MCF 10A (cell line): ENCODE measurements at regions not wholly inside any gene's neighbourhood (a gene's known extent, or its start where the extent isn't known, plus 50 kb on each side); places are given as distances from the start of the nearest gene placed in this dataset.

Experiments
- BruUV-seq: library from RNA; stranded (reverse); fragments of 400-500 nt; replicated peaks from 2 replicates; lab custom pipeline; 2021; lab: Mats Ljungman, UMichigan
- CTCF ChIA-PET: fragments of 300-600 bp; sonication (Branson Sonifier 250); formaldehyde crosslinking; extraction: SDS; loops from one replicate; lab custom pipeline; 2021; ENCODE audit warnings: antibody characterized with exemption, inconsistent platforms; lab: Yijun Ruan, JAX
- POLR2A ChIA-PET: fragments of 300-600, 350-650 bp; sonication (Branson Sonifier 250); formaldehyde crosslinking; extraction: SDS; loops from one replicate; lab custom pipeline; 2020; ENCODE audit warnings: antibody characterized with exemption, inconsistent platforms; lab: Yijun Ruan, JAX
- DNase-seq: peaks from one replicate; pipeline ENCODE4 v3.0.0-alpha.2; 2018; ENCODE audit not compliant: unreplicated experiment
- H3K27ac Mint-ChIP-seq: one replicate; pipeline ENCODE4 v1.8.0; 2022; ENCODE audit warnings: mild to moderate bottlenecking, low read depth, mixed read lengths; ENCODE audit not compliant: unreplicated experiment
- H3K27me3 Mint-ChIP-seq: one replicate; pipeline ENCODE4 v1.8.0; 2022; ENCODE audit warnings: mixed read lengths; ENCODE audit not compliant: insufficient read depth, unreplicated experiment
- H3K36me3 Mint-ChIP-seq: one replicate; pipeline ENCODE4 v1.8.0; 2022; ENCODE audit warnings: mild to moderate bottlenecking, moderate library complexity, mixed read lengths; ENCODE audit not compliant: insufficient read depth, unreplicated experiment
- H3K4me1 Mint-ChIP-seq: one replicate; pipeline ENCODE4 v1.8.0; 2022; ENCODE audit warnings: mixed read lengths; ENCODE audit not compliant: insufficient read depth, unreplicated experiment
- H3K4me3 Mint-ChIP-seq: one replicate; pipeline ENCODE4 v1.8.0; 2022; ENCODE audit warnings: mild to moderate bottlenecking, moderate library complexity, mixed read lengths; ENCODE audit not compliant: unreplicated experiment
- H3K9me3 Mint-ChIP-seq: one replicate; pipeline ENCODE4 v1.8.0; 2022; ENCODE audit warnings: mixed read lengths; ENCODE audit not compliant: unreplicated experiment
- intact Hi-C: fragments of 100-400 bp; cut with micrococcal nuclease; formaldehyde crosslinking; loops from 2 replicates; pipeline ENCODE4 v1.14.1; 2022
- TF ChIP-seq, protein P1 (sequence below): fragments of 200-600 bp; IDR thresholded peaks from one replicate; pipeline ENCODE4 v1.8.0; 2022; ENCODE audit warnings: antibody characterized with exemption, mild to moderate bottlenecking; ENCODE audit not compliant: unreplicated experiment

DNA sequence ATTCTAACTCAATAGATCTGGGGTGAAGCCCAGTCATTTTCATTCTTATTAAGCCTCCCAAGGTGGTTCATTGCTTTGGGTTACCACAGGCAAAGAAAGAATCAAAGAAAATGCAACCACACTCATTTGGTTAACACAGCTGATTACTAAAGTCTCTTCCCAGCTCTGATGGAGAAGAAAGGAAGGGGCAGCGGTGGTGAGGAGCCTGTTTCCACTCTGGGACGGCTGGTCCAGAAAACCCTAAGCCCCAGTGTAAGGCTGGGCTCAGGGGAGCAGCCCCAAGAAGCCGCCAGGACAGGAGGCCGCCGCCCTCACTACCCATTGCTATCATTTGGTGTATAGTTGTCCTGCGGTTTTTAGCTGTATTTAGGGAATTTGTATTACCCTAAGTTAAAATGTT, 226.9 kb downstream of the CD83 start:
- Mint-ChIP-seq H3K36me3 (no peaks in the 10 kb centered on the region), H3K27me3 (no peaks in the 10 kb centered on the region), H3K27ac (no peak overlapping the region), H3K4me1 (no peaks in the 10 kb centered on the region), H3K9me3 (peaks cover 6% of the 10 kb centered on the region), H3K4me3 (no peak overlapping the region)
- POLR2A ChIA-PET: no interaction called here
- CTCF ChIA-PET: interaction anchor here (0.7 kb wide), 1 partner anchor 92 kb away, joined by 3 read pairs; no protein-coding TSS in a partner anchor
- BruUV-seq: no TSS peak
- DNase-seq: no peak
- TF ChIP-seq, protein P1, sequence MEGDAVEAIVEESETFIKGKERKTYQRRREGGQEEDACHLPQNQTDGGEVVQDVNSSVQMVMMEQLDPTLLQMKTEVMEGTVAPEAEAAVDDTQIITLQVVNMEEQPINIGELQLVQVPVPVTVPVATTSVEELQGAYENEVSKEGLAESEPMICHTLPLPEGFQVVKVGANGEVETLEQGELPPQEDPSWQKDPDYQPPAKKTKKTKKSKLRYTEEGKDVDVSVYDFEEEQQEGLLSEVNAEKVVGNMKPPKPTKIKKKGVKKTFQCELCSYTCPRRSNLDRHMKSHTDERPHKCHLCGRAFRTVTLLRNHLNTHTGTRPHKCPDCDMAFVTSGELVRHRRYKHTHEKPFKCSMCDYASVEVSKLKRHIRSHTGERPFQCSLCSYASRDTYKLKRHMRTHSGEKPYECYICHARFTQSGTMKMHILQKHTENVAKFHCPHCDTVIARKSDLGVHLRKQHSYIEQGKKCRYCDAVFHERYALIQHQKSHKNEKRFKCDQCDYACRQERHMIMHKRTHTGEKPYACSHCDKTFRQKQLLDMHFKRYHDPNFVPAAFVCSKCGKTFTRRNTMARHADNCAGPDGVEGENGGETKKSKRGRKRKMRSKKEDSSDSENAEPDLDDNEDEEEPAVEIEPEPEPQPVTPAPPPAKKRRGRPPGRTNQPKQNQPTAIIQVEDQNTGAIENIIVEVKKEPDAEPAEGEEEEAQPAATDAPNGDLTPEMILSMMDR: no peak
- intact Hi-C loops: no loop called here

DNA sequence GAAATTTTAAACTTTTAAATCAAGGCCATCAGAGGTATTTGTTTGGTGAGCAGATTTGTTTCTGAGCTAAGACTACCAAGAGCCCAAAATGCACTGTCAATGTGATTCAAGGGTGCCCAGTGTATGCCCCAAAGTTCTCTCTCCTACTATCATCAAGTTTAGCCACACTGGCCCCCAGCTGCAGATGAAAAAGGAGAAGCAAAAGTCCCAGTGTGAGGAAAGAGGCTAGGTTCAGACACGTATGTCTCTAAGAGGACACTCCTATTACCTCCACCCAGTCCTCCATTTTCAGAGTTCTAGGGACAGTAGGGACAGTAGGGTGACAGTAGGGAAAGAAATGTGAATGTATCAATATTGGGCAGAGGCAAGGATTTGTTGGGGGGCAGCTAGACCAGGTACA, 230.8 kb downstream of the CD83 start:
- TF ChIP-seq, protein P1: no peak
- intact Hi-C loops: no loop called here
- Mint-ChIP-seq H3K36me3 (no peaks in the 10 kb centered on the region), H3K4me1 (no peaks in the 10 kb centered on the region), H3K27me3 (no peaks in the 10 kb centered on the region), H3K9me3 (peaks cover 6% of the 10 kb centered on the region), H3K27ac (no peak overlapping the region), H3K4me3 (no peak overlapping the region)
- no peak for DNase-seq
- CTCF ChIA-PET: no interaction called here
- BruUV-seq: no TSS peak
- POLR2A ChIA-PET: no interaction called here

DNA sequence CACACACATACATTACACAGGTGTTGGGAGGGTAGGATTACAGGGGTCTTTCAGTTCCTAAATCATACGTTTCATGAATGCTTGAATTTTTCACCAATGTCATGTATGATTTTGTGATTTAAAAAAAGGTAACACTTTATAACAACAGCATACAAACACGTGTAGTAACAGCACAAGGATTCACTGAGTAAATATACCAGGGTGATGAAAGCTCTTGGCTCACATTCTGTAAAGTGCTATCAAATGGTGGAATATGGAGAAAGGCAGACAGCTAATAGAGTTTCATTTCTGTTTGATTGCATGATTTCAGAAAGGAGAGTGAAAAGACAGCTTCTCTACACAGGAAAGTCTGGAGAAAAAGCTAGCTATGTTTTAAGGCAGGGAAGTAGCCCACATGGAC, 231.9 kb downstream of the CD83 start:
- H3K27me3 Mint-ChIP-seq: no peaks in the 10 kb centered on the region
- DNase-seq: no peak
- H3K4me3 Mint-ChIP-seq: no peak overlapping the region
- no peak overlapping the region for H3K27ac Mint-ChIP-seq
- ChIA-PET POLR2A (interaction anchor here (1.1 kb wide), 1 partner anchor 13 kb away, joined by 4 read pairs; no protein-coding TSS in a partner anchor), CTCF (no interaction called here)
- intact Hi-C loops: no loop called here
- TF ChIP-seq, protein P1: no peak
- peaks cover 2% of the 10 kb centered on the region for H3K4me1 Mint-ChIP-seq
- H3K36me3 Mint-ChIP-seq: no peaks in the 10 kb centered on the region
- no TSS peak for BruUV-seq
- H3K9me3 Mint-ChIP-seq: peaks cover 6% of the 10 kb centered on the region

DNA sequence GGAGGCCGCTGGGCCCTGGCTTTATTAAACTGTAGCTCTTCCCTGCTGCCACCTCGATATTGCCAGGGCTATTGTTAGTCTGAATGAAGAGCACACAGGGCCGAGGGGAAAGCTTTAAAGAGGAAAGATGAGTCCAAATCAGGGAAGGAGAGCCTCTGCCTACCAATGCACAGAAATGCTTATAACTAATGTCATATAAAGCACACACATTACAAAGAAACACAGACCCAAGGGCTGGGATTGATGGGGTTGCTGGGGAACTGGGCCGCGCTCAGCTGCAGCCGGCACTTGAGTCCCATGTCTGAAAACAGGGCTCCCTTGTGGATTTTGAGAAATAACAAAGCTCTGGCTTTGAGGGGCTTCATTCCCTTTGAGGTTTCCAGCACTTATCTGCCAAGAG, 232.6 kb downstream of the CD83 start:
- CTCF ChIA-PET: no interaction called here
- POLR2A ChIA-PET: interaction anchor here (1.1 kb wide), 1 partner anchor 14 kb away, joined by 4 read pairs; no protein-coding TSS in a partner anchor
- Mint-ChIP-seq H3K4me1 (peaks cover 9% of the 10 kb centered on the region), H3K27ac (no peak overlapping the region), H3K27me3 (no peaks in the 10 kb centered on the region), H3K4me3 (no peak overlapping the region), H3K9me3 (peaks cover 6% of the 10 kb centered on the region), H3K36me3 (no peaks in the 10 kb centered on the region)
- BruUV-seq: no TSS peak
- TF ChIP-seq, protein P1: no peak
- DNase-seq: no peak
- intact Hi-C loops: no loop called here
